HG02981 (cell line): ENCODE measurements at regions not wholly inside any gene's neighbourhood (a gene's known extent, or its start where the extent isn't known, plus 50 kb on each side); places are given as distances from the start of the nearest gene placed in this dataset.

ENCODE experiments used
- ATAC-seq: cut with Tn5 transposase; IDR thresholded peaks from one replicate; pipeline ENCODE4 v1.9.1; 2021; ENCODE audit warnings: mild to moderate bottlenecking, moderate library complexity; ENCODE audit not compliant: unreplicated experiment

DNA sequence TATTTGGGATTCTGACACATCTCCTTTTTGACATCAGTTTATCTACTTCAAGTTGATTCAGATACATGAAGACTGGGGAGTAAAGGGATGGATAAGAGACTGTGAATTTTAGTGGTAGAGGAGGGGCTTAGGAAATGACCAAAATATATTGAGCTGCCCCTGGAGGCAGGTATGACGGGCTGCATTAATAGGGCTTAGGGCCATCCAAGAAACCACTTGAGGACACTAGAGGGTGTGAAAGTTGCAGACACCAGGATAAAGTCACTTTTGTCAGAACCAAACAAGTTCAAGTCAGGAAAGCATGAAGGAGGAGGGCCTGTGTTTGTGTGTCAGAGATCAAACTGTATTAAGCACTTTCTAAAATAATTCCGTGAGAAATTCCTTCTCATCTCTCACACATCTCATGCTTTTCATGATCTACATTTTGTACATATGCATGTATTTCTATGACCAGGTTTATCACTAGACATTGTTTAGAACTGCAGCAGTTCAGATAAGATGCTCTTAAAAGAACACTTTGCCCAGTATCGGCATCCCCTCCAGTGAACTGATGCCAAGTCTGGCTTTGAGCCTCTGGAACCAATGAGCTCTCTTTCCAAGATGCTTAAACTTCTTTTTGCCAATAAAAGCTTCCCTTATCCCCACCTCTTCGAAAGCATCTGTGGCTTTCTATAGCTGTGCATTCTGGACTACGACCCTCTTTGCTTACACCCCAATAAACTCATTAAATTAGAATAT, 136.9 kb downstream of the SLC38A1 start:
- ATAC-seq, result no peak

DNA sequence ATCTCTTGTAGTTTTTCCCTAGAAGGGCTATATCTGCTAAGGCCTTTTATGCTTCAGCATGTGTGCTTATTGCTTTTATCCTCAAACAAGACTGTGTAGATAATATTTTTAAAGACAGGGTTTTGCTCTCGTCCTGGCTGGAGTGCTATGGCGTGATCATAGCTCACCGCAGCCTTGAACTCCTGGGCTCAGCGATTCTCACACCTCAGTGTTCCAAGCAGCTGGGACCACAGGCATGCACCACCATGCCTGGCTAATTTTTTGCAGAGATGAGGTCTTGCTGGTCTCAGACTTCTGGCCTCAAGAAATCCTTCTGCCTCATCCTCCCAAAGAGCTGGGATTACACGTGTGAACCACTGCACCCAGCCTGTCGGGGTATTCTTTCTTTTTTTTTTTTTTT, 137.3 kb upstream of the SCAF11 start:
- ATAC-seq, result no peak

DNA sequence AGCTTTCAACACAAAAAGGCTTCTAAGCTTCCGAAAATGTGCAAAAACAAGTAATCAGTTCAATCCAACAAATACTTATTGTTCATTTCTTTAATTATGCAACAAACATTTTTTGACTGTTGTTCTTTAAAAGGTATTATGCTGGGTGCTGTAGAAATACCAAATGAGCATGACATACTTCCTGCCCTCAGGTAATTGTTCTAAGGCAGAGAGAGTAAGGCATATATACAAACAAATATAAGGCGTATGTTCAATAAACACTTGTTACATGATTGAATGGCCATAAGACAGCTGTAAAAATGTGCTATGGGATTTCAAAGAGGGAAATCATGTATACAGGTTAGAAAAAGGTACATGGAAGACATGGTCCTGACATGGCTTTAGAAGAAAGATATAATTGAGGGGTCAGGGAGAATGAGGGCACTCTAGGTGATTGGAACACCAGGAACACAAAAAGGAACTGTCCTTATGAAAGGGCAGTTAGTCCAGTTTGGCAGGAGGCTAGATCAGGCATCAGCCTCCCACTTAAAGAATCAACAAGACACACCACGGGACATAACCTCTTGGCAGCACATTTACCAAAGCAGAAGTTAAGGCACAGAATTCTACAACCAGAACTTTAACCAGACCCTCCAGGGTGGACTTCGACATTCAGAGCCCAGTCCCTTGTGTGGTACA, 135.8 kb upstream of the SCAF11 start:
- ATAC-seq, result no peak

DNA sequence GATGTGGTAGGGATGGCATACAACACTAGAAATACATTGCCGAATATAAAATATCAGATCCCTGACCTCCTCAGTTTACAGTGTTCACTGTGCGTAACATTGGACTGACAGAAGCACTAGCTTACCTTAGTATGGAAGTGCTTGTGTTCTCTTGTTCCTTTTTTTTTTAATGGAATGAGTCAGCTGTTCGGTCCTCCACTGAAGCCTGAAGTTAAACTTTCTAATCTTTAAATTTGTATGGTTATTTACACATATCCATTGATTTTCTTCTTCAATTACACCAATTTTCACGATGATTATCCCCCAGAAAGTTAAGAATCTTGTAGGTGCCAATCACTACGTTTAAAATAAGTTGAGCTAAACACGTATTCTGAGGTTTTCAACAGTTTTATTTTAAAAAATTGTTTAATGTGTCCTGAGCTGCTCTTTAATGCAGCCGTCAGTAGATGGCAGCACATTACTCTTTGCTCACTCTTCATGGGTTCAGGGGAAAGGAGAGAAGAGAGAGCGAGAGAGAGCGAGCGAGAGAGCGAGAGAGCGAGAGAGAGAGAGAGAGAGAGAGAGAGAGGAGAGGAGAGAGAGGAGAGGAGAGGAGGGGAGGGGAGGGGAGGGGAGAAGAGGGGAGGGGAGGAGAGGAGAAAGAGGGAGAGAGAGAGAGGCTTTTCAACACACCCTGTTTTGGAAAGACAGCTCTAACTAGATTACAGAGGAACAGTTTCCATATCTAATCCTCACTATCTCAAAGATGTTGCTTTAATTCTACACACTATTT, 134.7 kb upstream of the SCAF11 start:
- peak; percentile 69 for ATAC-seq

DNA sequence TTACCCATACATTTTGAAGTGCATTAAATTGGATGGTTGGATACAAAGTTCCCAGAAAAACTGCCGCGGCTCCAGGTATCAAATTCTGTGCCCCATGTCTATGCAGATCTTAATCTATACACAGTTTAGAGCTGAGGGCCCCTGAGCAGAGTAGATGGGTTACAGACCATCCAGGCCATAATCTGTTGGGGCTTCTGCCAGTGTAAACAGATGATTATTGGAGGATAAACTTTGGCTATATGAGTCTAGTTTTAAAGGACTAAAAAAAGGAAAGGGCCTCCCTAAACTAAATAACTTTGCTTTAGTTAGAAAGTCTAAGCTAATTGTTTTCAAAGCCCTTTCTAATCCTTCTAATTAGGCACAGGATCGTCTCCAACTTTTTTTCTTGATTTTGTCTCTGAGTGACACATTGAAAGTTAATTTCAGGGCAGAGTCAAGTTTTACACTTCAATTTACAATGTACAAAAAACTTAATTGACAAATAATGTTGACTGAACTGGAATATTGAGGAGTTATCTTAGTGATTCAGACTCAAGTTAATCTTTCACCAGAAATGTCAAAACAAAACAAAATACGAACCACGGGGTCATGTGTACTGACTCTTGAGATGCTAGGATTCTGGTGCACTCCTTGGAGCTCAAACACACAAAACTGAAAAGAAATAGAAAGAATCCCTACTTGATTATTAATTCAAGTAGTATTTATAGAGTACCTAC, 133.9 kb upstream of the SCAF11 start:
- ATAC-seq, result peak; percentile 25

DNA sequence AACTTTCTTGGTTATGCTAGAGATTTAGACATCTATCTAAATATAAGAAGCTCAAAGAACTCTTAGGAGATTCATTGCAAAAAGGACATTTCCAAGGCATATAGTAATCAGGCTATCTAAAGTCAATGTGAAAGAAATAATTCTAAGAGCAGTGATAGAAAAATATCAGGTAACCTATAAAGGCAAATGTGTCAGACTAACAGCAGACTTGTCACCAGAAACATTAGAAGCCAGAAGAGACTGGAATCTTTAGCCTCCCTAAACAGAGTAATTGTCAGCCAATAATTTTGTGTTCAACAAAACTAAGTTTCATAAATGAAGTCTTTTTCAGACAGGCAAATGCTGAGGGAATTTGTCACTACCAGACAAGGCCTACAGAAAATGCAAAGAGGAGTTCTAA, 122.0 kb upstream of the SCAF11 start:
- ATAC-seq, result no peak

DNA sequence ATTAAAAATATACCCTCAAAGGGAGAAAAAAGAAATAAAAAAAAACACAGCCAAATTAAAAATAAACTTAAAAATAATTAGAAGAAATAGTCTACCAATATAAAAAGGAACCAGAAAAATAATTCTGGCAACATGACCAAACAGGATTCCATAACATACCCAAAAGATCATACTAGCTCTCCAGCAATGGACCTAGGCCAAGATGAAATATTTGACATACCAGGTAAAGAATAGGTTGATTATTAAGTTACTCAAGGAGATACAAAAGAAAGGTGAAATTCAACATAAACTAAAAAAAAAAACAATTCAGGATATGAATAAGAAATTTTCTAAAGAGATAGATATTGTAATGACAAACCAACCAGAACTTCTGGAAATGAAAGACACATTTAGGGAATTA, 121.3 kb upstream of the SCAF11 start:
- ATAC-seq, result no peak

DNA sequence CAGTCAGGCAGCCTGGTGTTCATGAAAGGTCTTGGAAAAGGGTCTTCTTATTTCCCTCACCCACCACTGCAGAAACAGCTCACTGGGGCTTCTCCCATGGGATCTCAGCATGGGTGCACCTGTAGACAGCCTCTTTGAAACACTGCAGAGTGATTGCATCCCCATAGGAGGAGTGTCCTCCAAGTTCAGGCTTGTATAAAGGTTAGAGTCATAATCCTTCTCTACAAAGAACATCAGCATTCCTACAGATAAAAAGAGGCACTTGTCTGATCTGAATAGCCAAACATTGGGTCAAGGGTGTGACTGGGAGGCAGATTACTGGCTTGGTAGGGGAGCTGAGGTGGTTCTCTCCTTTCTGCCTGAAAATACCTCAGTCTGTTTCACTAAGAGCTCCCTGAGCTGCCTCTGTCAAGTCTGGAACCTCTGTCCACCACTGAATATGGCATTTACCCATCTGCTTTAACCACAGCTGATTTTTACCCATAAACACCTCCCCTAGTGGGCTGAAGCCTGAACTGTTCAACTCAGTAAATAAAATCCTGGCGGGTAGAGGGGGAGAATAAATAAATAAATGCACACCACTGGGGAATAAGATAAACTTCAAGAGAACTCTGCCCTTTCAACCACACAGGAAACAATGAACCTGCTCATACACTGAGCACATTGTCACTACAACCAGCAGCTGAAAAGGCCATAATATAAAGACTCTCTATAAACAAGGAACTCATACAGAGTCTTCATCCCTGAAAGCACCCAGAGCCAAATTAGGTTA, 120.7 kb upstream of the SCAF11 start:
- peak; percentile 34 for ATAC-seq

DNA sequence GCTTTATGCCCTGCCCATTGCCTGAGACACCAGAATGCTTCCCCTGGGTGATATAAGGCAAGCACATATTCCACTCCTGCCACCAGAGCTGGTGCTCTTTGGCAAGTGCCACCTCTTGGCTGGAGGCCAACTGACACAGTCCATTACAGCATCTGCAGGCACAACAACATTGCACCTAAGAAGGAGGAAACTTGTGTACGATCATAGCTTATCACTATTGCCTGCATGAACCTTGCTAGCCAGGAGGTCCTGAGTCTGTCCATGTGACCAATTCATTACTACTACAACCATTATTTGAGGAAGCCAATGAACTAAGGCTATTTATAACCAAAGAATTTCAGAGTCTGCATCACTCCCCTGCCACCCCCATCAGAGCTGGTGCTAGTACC, 119.8 kb upstream of the SCAF11 start:
- no peak for ATAC-seq

DNA sequence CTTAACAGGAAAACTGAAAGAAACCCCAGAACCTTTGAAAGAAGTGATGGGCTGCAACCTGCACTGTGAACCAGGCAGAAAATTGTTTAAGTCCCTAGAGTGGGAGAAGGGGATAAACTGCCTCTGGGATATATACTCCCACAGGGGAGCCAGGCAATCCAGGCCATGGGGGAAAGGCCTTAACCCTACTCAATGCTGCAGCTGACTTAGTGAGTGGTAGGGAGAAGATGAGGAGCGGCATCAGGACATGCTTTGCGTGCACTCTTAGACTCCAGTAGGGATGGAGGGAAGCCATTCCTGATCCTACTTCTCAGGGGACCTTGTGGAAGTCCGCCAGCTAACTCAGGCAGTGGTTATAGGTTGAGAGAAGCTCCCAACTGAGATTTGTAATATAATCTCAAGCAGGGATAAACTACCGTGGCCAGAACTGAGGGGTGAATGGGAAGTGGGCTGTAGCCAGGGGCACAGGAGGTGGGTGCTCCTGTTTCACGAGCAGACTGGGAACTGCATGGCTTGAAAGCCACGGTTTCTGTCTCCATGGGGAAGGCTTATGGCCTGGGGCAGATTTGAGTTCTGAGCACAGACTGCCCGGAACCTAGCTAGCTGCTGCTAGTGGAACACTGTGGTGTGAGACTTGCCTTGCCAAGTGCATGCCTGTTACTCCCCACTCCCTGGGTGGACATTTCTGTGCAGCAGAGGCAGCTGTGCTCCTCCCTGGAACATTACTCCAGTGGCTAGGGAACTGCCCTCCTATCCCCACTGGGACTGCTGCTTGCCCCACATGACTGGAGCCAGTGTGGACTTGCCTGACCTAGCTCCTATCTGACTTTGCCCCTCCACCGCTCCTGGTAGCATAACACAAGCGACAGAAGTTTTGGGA, 119.2 kb upstream of the SCAF11 start:
- ATAC-seq, result no peak

DNA sequence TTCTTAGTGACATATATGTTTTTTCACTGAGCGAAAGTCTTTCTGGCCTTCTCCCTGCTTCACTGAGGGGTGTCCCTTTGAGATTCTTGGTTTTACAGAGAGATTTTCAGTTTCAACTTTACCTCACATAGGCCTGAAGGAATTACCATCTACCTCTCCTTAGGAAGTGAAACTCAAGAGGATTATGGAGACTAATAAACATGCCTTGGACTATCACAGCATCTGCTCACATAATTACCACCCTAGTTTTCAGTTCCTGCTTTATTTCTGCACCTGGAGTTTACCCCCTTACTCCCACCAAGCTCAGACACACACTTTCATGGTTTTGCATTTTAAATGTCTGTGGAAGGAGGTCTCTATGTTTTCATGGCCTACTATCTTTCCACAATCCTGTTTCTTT, 118.3 kb upstream of the SCAF11 start:
- ATAC-seq, result peak; percentile 84

DNA sequence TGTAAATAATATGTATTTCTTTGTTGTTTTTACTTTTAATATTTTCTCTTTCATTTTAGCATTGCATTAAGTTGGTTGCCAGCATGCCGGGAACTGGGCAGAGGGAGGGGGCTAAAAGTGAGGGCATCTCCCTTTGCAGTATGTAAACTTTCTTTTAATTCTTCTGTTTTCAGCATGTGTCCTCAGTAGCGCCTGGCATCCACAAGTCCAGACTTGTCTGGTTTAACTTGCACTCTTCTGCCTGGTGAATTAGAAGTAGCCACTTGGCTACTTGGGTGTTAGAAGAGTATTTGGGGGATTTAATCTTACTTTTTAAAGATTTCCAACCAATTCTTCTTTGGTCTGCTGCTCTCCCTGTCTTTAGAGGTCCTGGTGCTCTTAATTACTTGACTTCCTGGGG, 117.2 kb upstream of the SCAF11 start:
- no peak for ATAC-seq

DNA sequence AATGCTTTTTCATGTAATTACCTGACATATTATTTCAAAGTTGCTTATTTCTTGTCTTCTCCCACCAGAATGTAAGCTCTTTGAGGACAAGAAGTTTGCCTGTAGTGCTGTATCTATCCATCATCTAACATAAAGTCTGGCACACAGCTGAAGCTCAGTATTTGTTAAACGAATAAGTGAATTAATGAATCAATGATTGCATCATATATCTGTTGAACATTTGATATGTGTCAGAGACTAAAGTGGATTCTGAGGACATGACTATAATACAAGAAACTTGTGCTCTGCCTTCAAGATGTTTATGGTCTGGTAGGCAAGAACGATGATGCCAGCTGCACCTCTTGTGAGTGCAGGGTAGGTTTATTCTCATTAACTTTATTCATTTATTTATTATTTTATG, 115.4 kb upstream of the SCAF11 start:
- no peak for ATAC-seq

DNA sequence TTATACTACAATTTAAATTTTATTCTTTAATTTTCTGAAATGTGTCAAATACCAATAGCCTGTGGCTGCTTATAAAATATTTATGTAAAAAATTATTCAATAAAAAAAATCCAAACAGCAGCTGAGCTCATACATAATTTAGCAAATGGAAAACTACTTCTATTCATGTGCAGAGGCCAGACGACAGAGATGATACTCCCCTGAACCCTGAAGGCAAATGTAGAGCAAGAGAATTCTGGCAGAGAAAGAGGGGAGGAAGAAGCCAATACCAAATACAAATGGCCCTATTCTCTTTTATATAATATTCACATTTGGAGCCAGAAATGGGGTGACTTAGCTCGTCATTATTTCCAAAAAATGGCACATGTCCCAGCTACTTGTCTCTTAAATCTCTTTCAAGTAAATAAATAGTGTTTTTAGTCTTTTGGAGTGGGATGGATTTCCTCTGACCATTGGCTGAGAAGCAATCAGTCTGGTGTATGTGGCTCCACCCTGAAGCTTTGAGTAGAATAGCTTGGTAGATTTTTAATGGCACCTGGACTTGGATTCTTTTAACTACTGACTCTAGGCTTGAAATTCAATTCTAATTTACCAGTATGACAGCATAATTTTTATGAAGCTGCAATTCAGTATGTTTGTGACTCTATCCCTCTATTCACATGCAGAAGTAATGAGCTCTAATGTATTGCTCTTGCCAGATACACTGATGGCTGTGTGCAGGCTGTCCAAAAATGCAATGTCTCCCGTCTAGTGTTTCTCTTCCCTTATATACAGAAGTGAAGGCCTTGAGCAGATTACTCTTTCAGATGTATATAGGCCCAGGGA, 113.4 kb upstream of the SCAF11 start:
- ATAC-seq, result no peak

DNA sequence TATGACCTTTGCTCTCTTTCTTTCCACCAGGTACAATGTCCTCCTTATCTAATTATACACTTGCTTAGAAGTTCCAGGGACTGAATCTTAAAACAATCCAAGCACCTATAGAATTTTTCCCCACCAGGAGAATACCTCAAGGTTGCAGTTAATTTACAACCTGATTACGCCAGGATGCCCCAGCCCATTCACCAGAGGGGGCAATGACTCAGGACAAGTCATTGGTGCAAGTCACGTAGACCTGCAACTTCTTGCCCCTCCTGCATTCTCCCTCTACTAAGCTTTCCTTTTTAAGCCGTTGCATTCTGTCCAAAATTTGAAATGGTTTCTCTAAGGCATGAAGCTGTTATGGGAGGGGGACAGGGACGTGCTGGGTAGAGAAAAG, 111.1 kb upstream of the SCAF11 start:
- no peak for ATAC-seq

DNA sequence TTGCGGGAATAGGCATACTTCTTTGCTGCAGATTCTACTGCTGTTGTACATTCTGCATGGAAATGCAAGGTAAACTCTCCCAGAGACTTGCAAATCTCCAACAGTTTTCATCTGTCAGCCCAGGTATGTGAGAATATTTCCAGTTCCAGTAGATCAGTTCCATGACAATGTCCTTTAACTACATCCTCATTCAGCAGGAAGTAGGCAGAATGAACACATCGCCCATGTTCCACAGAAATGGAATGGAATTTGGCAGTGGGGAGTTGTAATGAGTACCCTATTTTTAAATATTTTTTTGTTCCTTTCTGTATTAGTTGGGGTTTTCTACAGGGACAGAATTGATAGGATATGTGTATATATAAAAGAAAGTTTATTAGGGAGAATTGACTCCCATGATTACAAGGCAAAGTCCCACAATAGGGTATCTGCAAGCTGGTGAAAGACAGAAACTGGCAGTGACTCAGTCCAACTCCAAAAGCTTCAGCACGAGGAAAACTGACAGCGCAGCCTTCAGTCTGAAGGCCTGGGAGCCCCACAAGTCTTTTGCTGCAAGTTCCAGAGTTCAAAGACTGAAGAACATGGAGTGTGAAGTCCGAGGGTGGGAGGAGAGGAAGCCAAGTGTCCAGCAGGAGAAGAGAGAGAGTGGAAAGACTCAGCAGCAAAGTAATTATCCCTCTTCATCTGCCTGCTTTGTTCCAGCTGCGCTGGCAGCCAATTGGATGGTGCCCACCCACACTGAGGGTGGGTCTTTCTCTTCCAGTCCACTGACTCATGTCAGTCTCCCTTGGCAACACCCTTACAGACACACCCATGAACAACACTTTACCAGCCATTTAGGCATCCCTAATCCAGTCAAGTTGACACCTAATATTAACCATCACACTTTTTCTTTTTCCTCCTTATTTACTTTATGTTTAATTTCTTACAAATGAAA, 110.4 kb upstream of the SCAF11 start:
- ATAC-seq, result no peak

DNA sequence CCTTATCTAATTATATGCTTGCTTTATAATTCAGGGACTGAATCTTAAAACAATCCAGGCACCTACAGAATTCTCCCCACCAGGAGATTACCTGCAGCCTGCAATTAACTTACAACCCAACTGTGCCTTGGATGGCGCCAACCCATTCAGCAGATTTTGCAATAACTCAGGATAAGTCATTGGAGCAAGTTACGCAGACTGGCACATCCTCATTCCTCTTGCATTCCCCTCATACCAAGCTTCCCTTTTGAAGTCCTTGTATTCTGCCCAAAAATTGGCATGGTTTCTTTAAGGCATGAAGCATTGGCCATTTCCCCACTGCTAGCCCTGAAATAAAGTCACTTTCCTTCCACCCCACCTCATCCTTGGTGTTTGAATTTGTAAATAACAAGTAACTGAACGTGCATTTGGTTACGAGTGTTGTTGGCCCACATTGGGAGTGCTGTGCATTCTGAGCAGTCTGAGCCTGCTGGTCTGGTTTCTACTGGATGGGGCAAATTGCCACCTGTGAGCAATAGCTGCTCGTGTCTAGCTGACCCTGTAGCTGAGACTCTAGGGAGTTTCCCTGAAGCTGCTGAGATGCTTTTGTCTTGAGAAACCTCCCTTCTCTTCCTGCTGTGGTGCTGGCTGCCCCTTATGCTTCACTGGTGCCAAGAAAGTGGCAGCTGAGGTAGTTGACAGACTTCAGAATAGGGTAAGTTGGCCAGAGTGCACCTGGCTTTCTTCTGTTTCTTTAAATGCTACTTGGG, 99.2 kb upstream of the SCAF11 start:
- ATAC-seq, result no peak
